ENCODE measurements at regions not wholly inside any gene's neighbourhood (a gene's known extent, or its start where the extent isn't known, plus 50 kb on each side); places are given as distances from the start of the nearest gene placed in this dataset.

GRCh38 chr22:44363013-44363979 lies 50.5 kb upstream of the SHISAL1 start:
- TF ChIP-seq CTCF (IDR thresholded peaks at IDR 0.05) (no peak), POLR2A (IDR thresholded peaks at IDR 0.05) (no peak), POLR2AphosphoS5 (IDR thresholded peaks at IDR 0.05) (peak in 2 of 3 donors; percentile 39 to 84)
